NCI-H82 treated with DMSO at 0.1 percent for 48 hours (cell line): ENCODE measurements at regions not wholly inside any gene's neighbourhood (a gene's known extent, or its start where the extent isn't known, plus 50 kb on each side); places are given as distances from the start of the nearest gene placed in this dataset.
"Not testable (repeated sequence)": the region's sequence is repeated elsewhere in the genome, so short reads cannot be mapped to it uniquely, and the experiment has no call there.

Source experiments
- DNase-seq: peaks from one replicate; lab custom pipeline; 2025; ENCODE audit not compliant: unreplicated experiment; lab: John Stamatoyannopoulos, UW

DNA sequence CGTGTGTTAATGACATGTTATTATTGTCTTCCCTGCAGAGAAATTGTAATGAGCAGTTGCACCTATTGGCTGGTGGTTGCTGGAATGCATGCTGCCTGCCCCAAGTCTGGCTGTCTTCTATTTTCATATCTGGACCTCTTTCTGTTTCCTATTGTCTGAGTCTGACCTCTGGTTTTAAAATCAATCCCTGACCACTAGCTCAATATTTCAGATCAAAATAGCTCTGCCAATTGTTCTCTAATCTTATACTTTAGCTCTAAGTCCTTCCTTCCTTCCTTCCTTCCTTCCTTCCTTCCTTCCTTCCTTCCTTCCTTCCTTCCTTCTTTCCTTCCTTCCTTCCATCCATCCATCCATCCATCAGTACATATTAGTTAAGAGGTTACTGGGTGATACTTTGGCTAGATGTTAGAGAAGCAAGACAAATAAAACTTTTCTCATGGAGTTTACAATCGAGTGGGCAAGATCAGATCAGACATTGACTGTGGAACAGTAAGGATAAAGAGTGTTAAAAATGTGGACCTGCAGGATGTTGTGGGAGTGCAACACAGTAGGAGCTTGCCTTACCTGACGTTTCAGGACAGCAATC, 417.1 kb downstream of the SOCS6 start:
- DNase-seq = no peak

DNA sequence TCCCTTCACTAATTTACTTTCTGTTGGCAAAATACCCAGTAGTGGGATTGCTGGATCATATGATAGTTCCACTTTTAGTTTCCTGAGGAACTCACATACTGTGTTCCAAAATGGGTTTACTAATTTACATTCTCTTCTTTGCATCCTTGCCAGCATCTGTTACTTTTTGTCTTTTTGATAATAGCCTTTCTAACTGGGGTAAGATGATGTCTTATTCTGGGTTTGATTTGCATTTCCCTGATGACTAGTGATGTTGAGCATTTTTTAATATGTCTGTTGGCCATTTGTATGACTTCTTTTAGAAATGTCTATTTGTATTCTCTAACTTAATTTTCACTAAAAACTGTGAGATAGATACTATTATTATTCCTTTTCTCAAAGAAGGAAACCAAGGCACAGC, 411.7 kb downstream of the SOCS6 start:
- no peak for DNase-seq

DNA sequence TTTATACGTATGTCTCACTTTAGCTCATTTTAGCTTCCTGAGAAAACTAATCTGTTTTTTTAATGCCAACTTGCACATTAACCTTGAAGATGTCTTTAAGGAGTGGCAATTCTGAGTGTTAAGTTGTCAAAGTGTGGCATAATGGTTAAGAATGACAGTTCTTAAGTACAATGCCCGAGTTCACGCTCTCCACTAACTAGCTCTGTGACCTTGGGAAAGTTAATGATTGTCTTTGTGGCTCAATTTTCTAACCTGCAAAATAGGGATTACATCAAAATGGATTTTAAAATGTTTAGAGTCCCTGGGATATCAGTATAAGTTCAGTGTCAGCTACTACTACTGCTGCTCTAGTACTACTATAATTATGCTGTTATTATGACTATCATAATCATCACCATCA, 409.7 kb downstream of the SOCS6 start:
- no peak for DNase-seq

DNA sequence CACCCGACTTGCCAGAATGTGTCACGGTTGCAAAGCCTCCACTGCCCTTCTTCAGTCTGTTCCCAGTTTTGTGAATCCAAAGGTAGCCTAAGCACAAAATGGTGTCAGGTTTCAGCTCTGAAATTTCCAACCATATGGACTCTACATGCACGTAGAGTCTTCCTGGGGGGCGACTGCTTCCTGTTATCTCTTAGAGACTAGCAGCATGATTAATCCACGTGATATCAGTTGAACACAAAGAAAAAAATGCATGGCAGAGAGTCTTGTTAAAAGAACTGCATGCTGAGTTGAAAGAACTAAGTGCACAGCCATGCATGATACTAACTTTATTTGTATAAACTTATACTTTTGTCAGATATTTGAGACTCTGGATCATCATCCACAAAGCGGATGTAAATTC, 404.4 kb downstream of the SOCS6 start:
- DNase-seq = peak; percentile 10

DNA sequence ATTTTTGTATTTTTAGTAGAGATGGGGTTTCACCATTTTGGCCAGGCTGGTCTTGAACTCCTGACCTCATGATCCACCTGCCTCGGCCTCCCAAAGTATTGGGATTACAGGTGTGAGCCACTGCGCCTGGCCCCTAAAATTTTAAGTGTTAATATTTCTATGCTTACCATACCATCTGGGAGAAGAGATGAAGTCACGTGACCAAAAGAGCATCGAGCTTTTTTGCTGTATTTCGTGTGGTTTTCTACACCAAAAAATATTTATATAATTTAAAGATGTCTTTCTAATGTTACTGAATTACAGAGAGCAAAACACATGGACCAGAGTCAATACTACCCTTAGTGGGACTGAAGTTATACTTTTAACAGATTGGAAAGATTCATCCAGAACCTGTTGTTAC, 400.9 kb downstream of the SOCS6 start:
- not testable (repeated sequence) for DNase-seq

DNA sequence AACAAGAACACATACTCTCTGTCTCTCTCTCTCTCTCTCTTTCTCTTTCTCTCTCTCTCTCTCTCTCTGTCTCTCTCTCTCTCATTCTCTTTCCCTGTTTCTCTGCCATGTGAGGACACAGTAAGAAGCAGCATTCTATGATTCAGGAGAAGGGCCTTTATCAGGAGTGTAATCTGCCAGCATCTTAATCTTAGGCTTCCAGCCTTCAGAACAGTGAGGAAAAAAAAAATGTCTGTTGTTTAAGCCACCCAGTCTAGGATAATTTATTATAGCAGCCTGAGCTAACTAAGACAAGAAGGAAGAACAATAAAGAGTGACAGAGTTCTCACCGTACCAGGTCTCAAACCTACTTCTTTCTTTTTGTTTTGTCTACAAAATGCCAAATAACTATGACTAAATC, 399.4 kb downstream of the SOCS6 start:
- DNase-seq = no peak

DNA sequence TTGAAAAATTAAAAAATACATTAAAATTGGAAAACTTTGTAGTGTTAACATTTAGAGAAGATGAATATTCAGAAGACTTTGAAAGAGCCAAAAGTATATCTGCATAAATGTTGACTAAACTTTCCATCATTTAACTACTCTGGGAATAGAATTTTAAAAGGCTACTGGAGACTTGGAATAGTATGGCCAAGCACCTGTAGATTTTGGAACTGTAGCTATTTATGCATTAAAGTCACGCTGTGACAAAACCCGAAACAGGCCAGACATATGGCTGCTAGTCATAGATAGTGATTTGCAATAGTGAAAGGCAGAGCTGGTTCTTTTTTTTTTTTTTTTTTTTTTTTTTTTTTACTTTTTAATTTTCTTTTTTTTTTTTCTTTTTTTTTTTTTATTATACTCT, 396.0 kb downstream of the SOCS6 start:
- DNase-seq = no peak

DNA sequence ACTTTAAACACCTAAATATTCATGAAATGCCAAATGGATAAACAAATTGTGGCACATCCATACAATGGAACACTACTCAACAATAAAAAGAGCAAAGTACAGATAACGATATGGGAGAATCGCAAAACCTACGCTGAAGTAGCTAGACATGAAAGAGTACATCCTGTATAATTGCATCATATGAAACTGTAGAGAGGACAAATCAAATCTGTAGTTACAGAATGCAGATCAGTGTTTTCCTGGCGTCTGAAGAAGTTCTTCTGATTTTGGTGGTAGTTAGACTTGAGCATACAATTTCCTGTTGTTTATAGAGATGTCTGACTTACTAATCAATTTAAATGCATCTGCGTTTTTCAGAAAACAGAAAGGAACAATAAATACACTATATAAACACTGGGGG, 394.4 kb downstream of the SOCS6 start:
- DNase-seq = no peak

DNA sequence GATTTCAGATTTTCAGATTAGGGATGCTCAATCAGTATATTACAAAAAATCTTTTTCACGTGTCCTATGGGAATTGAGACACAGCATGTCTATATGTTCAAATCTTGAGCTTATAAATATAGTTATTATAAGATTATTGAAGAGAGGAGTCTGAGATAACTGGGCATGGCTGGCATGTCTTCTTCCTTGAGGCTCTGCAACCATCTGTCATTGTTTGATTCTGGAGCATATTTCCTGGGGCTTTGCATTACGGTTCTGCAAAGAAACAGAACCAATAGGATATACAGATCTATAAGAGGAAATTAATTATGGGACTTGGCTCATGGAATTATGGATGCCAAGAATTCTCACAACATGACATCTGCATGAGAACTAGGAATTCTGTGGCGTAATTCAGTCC, 386.1 kb downstream of the SOCS6 start:
- DNase-seq = no peak

DNA sequence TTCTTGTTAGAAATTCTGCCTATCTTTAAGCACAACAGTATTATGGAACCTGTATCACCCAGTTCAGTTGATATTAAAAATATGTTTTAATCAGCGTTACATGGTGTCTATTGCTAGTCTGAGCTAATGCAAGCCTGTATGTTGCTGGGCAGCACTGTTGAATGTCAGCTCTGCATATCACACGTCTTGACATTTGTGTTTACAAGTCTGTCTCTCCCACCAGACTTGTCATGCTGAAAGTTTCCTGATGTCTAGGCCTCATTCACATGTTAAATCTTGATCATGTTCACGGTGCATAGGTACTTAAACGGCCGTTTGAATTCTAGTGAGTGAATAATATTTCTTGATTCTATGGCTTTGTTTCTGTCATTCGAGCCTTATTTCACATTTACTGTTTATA, 385.0 kb downstream of the SOCS6 start:
- DNase-seq = no peak

DNA sequence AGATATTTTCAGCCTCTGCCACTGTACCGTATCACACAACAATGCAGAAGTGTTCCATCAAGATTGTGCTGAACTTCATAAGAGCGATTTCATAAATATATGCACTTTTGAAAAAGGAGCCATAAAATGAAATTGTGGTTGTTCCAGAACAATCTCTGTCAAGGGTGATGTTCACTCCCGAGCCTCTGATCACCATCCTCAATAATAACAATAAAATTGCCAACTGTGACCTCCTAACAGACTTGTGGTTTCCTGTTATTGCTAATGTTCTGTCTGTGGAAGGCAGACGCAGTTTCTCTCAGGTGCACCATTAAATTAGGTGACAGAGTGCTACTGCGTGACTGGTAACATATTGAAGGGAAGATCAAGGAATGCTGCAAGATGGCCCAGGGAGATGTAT, 383.7 kb downstream of the SOCS6 start:
- DNase-seq = no peak

DNA sequence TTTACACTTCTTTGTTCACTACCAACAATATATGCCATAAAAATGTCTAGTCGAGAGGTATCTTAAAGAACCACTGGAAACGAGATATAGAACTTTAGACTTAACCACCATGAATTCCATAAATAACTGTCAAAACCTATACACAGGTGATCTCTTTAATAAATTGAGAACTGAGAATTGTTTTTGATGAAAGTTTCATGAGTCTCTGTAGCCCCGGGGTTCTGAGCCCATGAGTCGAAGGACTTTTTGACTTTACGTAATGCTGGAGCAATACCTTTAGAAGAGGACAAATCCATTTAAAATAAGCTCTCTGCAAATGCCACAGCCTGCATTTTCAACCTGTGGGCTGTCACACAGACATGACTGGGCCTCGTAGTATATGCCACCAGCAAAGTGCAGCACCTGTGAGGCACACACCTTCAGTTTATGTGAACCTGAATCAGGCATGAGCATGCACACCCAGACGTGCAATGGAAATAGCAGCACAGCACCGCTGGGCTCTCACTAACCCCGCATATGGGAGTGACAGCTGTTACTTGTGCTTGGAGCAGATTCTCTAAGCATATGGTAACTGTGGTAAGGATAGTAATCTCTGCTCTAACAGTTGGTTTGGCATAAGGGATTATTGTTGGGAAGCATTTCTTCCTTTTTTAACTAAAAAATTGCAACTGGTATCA, 383.2 kb downstream of the SOCS6 start:
- DNase-seq = peak; percentile 39

DNA sequence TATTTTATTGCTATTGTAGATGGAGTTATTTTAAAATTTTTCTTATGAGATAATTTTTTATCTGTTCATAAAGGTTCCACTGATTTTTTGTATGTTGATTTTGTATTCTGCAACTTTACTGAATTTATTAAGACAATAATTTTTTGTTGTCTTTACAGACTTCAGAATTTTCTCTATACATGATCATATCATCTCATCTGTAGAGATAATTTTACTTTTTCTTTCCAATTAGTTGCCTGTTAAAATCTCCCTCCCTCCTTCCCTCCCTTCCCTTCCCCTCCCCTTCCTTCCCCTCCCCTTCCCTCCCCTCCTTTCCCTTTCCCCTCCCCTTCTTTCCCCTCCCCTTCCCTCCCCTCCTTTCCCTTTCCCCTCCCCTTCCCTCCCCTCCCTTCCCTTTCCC, 378.1 kb downstream of the SOCS6 start:
- DNase-seq = no peak

DNA sequence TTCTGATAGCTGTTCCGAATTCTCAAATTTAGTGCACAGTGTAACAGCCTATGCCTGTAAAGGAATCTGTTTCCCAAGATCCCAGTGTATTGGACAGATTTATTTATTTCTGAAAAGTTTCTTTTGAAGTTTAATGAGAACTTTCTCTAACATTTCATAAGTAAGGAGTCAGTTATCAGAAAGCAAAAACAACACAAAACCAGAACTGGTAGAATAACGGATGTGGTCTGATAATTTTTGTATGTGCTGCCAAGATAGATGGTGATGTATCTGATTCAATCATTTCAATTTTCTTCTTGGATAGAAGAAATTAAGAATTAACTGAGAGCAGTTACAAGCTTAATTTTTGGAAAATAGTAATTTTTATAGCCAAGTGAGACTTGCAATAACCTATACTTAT, 374.3 kb downstream of the SOCS6 start:
- no peak for DNase-seq

DNA sequence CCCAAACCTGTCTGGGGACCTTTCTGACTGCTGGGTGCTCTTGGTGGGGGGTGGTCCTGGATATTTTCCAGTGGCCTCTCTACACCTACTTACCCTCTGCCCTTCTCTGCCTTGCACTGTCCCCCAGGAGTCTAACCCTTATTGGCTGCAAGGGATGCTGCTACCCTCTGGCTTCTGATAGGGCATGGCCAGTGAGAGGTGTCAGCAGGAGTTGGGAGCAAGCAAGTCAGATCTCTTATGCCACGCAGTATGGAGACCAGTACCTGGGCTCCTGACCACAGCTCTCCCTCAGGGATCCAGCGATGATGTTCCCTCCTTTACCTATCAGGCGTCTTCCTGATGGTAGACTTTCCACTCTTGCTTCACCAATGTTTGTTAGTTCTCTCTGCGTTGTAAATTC, 373.7 kb downstream of the SOCS6 start:
- DNase-seq = no peak

DNA sequence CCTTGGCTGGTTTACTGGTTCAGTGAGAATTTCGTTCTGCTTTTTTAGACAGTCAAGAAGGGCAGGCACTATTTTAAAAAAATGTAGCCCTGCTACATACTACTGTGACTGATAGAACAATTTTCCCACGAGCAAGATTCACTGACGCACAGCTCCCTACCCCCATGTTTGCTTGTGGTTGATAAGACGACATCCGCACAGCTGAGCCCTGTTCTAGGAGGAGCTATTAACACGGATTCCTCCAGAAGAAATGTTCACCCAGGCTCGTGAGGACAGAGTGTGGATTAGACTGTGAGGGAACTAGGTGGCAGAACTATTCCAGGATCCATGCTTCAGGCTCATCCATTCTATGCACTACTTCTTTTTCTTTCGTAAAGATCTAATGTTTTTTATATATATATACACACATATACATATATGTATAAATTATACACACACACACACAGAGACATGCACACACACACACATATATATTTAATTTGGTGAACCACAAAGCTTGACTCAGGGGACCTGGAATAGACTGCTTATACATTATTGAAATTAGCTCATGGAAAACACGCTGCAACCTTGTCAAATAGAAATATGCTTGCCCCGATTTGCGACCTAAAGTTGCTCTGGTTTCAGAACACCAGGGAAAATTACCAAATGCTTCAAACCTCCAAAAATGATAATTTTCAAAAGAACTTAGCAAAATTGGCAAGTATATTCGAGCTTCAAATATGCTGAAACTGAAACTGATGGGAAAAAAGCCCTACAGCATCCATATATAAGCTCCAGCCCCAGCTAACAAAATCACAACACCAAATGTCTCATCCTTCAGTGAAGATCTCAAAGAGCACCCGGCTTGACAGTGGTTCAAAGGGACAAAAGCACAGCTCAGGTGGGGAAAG, 370.4 kb downstream of the SOCS6 start:
- no peak for DNase-seq

DNA sequence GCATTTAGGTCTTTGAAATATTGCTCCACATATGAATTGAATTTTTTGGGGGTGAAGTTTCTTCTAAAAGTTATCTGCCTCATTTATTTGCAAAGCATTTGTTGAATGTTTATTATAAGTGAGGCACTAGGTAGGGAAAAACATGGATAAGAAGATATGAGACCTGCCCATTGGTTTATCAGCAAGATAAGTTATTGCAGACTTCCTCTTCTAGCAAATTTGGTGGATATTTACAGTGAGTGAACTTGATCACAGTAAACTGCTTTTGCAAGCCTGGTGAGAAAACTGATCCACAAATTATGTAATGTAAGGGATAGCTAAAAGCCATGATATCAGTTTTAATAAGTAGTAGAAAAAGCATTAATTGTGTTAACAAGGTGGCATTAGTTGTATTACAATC, 364.8 kb downstream of the SOCS6 start:
- DNase-seq = no peak

DNA sequence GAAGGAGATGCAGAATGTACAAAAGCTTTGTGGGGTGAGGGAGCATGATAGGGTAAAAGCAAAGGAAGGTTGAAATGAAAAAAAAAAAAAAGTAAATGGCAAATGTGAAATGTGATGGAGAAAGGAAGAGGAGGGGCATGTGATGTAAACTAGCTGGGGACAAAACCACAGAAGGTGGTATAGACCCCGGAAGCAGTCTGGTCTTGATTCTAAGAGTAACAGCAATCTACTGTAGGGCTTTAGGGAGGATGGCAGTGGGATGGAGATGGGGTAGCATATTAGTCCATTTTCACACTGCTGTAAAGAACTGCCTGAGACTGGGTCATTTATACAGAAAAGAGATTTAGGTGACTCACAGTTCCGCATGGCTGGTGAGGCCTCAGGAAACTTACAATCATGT, 362.0 kb downstream of the SOCS6 start:
- DNase-seq = no peak

DNA sequence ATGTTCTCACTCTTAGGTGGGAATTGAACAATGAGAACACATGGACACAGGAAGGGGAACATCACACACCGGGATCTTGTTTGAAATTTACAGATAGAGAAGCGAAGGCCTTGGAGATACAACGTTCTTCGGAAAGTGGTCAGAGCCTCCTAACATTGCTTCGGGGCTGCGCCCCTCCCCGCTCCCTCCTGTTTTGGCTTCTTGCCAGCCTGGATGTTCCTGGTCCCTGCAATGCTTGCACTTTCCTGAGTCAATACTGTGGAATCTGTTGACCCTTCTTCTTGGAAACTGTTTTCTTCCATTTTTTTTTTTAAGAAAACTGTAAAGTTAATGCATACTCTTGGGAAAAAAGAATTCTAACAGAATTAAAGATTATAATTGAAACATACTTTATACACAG, 360.8 kb downstream of the SOCS6 start:
- DNase-seq = no peak

DNA sequence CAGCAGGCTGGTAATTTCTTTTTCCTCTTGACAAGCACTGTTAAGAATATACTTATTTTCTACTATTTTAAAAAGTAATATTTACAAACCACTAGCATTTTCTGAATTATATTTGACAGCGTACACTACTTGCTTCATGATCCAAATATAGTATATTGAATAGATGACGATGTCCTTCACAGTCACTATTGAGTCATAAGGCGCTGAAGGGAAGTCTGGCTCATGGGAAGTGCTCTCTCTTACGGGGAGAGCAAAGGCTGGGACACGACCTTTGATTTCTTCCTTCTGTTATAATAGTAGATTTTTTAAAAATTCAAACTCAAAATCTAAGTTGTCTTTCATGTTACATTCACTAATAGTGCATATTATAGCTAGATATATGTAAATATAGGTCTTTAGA, 357.1 kb downstream of the SOCS6 start:
- no peak for DNase-seq

DNA sequence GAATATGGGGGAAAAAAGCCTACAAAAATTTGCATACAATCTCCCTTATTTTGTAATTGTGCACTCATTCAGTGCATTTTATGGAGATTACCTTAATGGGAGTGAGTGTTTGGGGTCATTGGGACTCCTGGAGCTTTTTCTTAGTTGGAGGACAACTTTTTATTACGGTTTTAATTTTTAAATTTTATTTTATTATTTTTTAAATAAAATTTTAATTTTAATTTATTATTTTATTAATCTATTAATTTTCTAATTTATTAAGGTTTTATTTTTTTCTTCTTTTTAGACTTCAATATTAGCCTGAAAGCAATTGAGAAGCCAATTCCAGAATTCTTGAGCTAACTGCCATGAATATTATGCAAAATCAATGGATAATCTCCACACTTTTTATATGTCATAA, 355.0 kb downstream of the SOCS6 start:
- DNase-seq = no peak

DNA sequence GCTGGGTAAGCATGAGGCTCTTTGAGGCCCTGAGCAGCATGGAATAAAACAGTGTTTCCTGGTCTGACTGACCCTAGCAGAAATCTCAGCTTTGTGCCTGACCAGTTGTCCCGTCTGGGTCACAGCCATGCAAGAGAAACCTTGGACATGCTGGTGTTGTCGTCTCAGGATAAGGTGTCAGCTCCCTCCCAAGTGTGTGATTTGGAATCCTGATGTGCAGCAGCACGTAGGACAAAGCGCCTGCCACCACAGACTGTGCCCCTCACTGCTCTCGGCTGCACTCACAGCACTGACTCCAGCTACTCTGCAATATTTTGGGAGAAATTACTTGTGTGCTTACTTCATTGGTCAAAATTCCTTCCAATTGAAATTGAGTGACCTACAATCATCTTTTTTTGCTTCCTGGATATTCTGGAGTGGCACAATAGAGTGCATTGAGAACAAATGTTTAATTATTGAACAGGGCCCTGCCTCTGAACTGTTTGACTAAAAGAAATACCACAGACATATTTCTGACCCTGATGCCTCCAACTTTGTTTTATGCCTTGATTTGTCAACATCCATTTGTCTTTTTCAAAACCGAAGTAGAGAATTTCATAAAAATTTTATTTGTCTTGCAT, 352.4 kb downstream of the SOCS6 start:
- DNase-seq = no peak
